ENCODE measurements at regions not wholly inside any gene's neighbourhood (a gene's known extent, or its start where the extent isn't known, plus 50 kb on each side); places are given as distances from the start of the nearest gene placed in this dataset.
A peak's percentile ranks its signal among the peaks of the same experiment; 100 is the strongest.
"Not testable (repeated sequence)": the region's sequence is repeated elsewhere in the genome, so short reads cannot be mapped to it uniquely, and the experiment has no call there.

- no peak for DNase-seq (ENCODE audit: low read depth in 2 of 2)
Measured at GRCh38 chr4:126411047-126411446, 1096.3 kb downstream of the FAT4 start.

DNA sequence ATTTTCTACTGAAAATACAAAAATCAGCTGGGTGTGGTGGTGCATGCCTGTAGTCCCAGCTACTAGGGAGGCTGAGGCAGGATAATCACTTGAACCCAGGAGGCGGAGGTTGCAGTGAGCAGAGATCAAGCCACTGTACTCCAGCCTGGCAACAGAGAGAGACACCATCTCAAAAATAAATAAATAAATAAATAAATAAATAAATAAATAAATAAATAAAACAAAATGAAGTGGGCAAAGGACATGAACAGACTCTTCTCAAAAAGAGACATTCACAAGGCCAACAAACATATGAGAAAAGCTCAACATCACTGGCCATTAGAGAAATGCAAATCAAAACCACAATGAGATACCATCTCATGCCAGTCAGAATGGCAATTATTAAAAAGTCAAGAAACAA is 1097.6 kb downstream of the FAT4 start:
- DNase-seq (ENCODE audit: low read depth in 2 of 2), result not testable (repeated sequence)

DNA sequence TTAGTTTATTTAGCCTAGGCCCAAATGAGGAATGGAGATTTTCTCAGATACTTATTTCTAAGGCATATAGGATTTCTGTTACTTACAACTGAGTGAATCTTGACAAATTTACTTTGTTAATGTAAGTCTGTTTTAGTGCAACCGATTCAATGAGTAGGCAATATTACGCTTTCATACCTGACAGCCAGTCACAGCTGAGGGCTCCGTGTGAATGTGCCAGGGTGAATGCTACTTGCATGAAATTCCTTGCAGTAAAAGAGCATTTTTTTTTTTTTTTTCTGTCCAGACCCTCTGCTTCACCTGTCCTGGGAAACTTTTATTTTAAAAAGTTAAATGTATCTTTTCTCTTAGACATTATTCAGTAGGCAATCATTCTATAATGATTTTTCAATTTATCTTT is 1100.0 kb downstream of the FAT4 start:
- no peak for DNase-seq (ENCODE audit: low read depth in 2 of 2)

DNA sequence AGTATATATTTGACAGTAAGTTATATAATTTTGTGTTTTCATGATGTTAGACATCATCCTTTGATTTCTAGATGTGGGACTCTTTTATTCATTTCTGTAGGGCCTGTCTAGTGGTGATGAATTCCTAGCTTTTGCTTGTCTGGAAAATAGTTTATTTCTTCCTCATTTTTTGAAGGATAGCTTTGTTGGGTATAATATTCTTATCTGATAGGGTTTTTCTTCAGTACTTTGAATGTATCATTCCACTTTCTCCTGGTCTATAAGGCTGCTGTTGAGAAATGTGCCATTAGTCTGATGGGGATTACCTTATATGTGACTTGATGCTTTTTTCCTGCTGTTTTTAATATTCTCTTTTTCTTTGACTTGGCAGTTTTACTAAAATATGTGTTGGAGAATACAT is 1104.5 kb downstream of the FAT4 start:
- DNase-seq (ENCODE audit: low read depth in 2 of 2), result no peak

DNA sequence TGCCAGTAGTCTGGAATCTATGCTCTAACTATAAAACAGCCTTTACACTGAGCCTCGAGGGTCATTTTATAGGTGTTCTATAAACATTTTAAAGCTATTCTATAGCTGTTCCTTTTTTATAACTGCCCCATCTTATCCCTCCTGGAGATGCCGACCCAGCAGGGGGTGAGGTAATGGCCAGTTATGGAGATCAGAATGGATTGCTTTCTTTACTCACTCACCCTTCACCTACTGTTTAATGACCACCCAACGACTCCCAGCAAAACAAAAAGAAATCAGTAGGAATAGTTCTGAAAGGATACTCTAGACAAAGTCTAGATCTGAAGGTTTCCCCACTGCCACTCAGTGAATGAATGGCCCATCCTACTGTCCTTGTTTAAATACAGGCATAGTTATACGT is 1113.1 kb downstream of the FAT4 start:
- DNase-seq (ENCODE audit: low read depth in 2 of 2), result no peak

DNA sequence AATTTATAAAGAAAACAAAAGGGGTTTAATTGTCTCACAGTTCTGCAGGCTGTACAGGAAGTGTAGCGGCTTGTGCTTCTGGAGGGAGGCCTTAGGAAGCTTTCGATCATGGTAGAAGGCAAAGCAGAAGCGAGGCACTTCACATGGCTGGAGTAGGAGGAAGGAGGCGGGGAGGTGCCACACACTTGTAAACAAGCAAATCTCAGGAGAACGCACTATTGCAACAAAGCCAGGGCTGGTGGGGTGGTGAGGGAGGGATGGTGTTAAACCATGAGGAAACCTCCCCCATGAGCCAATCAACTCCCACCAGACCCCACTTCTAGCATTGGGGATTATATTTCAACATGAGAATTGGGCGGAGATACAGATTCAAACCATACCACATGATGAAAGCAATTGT is 1116.3 kb downstream of the FAT4 start:
- no peak for DNase-seq (ENCODE audit: low read depth in 2 of 2)

DNA sequence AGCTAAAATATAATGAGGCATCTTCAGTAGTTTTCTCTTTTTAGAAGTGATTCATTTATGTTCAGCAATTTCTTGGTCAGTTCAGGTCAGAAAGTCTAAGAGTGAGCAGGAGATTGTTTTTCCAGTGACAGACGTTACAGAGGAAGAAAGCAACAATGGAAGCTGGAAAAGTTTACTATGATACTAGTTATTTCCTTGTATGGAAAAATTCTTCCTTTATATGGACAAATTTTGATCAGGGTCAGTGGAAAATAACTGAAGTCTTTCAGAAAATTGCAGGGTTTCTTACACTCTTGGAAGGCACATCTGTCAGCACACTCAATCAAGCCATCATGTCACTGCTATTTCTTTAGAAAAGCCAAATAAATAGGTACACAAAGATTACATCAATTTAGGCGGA is 1120.7 kb downstream of the FAT4 start:
- no peak for DNase-seq (ENCODE audit: low read depth in 2 of 2)

DNA sequence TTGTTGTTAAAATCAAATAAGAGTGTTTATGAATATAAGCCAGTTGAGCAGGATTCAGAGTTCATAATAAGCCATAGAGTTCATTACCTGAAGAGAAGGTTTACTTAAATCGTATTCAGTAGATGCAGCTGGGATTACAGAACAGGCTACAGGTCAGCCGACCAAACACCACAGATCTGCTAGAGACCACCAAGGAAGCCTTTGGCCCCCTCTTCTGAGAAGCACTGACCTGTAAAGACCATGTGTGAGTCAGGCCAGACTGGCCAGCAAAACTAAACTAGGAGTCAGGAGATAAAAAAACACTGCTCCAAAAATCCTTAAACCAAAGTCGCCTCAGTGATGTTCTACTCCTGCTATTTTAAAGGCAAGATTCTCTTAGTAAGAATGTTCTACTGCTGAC is 1125.5 kb downstream of the FAT4 start:
- DNase-seq (ENCODE audit: low read depth in 2 of 2), result no peak

- DNase-seq (ENCODE audit: low read depth in 2 of 2), result no peak
Measured at GRCh38 chr4:126441173-126442035, 1126.6 kb downstream of the FAT4 start.

DNA sequence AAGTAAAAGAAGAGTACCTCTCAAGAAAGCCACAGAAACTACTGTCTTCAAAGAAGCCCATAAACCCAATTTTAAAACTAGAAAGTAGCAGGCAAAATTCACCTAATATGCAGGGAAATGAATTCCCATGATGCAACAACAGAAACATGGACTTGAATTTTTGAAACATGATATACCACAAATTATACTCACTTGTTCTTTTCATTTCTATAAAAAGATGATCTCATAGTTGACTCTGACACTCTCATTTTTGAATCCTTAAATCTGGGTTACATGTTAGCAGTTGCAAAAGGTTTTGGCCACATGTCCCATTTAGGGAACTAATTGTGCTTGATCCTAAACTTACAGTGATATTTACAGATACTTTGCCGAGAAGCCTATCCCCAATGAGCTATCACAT is 1130.8 kb downstream of the FAT4 start:
- DNase-seq (ENCODE audit: low read depth in 2 of 2), result no peak

- DNase-seq (ENCODE audit: low read depth in 2 of 2), result no peak
Measured at GRCh38 chr4:126446917-126447316, 1132.2 kb downstream of the FAT4 start.

DNA sequence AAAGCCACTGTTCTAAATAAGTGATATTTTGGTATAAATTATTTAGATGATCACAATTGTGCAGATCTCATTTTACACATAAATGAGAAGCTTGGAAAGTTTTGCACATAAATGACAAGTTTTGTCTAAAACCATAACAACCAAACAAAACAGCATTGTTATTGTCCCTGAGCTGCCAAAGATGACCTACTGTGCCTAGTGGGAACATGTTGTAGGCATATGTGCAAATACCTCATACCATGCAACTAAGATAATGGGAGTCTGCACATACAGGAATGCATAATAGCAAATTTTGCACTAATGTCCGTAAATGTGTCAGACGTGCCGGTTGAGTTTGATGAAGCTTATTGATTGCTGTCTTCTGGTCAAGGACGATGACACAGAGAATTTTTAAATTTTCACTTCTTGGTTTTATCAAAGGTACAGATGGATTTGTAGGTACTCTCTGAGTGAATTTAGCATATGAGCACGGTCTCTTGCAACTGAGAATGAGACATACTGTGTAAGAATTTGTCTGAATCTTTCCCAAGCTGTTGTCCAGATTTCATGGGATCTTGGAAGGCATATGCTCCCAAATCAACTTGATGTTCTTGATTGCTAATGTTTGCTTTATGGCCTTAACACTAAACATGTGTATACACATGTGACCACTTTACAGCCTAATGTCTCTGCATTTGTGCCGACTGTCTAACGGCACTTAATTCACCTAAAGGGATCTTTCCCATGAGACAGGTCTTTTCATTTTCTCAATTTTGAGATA is 1133.5 kb downstream of the FAT4 start:
- no peak for DNase-seq (ENCODE audit: low read depth in 2 of 2)

DNA sequence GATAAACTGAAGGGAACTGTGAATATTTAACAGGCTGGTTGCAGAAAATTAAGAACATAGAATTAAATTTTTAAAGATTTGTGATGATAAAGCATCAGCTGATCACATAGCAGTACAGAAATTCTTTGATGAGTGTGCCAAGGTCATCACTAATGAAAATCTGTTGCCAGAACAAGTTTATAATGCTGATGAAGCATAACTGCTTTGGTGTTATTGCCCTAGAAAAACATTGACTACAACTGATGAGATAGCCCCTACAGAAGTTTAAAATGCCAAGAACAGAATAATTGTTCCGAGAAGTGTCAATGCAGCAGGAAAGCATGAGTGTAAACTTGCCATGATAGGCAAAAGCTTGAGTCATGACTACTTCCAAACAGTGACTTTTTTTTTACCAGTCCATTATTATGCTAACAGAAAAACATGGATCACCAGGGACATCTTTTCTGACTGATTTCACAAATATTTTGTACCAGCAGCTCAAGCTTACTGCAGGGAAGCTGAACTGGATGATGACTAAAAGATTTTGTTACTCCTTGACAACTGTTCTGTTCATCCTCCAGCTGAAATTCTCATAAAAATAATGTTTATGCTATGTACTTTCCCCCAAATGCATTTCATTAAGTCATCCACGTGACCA is 1136.6 kb downstream of the FAT4 start:
- no peak for DNase-seq (ENCODE audit: low read depth in 2 of 2)

GRCh38 chr4:126455865-126456264 is 1141.1 kb downstream of the FAT4 start:
- DNase-seq (ENCODE audit: low read depth in 2 of 2), result no peak

DNA sequence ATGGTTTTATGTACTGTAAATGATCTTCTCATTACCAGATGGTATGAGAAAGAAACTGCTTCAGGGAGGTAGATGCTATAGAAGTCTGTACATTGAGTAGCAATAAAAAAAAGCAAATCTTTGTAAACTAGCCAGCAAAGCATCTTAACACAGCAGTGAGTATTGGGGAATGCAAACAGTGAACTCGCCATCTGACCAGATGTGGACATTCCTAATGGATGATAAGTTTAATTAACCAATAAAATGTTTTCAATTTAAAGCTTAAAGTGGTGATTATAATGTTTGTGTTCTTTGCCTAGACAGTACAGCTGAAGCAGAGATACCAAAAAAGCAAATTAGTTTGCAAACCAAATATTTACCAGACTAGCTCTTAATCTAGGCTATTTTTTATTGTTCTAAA is 1144.2 kb downstream of the FAT4 start:
- no peak for DNase-seq (ENCODE audit: low read depth in 2 of 2)

DNA sequence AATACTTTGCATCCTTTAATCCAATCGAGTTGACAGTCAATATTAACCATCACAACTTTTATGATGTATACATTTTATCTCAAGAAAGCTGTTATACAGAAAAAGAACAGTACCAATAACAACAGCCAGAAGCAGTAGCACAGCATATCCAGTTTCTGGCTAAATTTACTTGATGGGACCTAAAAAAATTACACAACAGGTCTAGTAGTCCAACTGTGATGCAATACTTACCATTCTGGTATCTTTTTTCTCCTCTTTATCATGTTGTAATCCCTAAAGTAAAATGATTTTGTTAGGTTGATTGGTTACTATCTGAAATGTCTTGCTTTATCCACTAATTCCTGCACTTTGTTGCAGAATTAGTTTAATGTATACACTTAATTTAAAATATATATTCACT is 1150.6 kb downstream of the FAT4 start:
- no peak for DNase-seq (ENCODE audit: low read depth in 2 of 2)

GRCh38 chr4:126466848-126467247 is 1152.1 kb downstream of the FAT4 start:
- no peak for DNase-seq (ENCODE audit: low read depth in 2 of 2)

DNA sequence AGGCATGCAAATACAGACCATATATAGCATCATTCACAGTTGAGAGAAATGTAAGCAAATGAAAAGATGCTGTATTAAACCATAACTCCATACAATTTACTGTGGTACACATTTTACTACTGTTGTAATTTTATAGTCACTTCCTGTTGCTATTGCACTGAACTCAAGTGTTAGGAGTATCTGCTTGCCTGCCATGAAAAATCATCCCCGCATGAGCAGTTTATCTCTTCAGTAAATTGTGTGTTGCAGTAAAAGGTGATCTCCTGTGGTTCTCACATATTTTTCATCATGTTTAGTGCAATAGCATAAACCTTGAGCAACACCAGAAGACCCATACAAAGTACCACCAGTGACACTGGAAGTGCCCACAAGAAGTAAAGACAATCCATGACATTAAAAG is 1153.4 kb downstream of the FAT4 start:
- no peak for DNase-seq (ENCODE audit: low read depth in 2 of 2)

- DNase-seq (ENCODE audit: low read depth in 2 of 2), result peak; percentile 0 to 84
Measured at GRCh38 chr4:126470862-126471261, 1156.1 kb downstream of the FAT4 start.

- no peak for DNase-seq (ENCODE audit: low read depth in 2 of 2)
Measured at GRCh38 chr4:126475730-126476129, 1157.0 kb upstream of the INTU start.

GRCh38 chr4:126479709-126480108 is 1153.0 kb upstream of the INTU start:
- DNase-seq (ENCODE audit: low read depth in 2 of 2), result no peak

DNA sequence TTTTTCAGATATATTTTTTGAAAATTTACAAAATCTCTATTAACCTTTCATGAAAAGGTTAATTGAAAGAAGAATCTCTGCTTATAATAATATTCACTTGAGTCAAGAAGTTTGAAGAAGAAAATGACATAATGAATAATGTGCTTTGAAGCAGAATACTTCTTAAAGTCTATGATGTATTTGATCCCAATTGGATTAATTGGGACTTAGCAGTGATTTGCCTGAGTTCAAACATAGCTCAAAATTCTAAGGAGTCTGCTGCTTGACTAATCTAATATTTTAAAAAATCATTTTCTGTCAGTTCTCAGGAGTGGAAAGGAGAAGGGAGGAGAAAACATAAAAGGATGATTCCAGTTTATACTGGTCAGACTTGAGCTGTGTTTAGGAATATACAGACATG is 1150.4 kb upstream of the INTU start:
- no peak for DNase-seq (ENCODE audit: low read depth in 2 of 2)

DNA sequence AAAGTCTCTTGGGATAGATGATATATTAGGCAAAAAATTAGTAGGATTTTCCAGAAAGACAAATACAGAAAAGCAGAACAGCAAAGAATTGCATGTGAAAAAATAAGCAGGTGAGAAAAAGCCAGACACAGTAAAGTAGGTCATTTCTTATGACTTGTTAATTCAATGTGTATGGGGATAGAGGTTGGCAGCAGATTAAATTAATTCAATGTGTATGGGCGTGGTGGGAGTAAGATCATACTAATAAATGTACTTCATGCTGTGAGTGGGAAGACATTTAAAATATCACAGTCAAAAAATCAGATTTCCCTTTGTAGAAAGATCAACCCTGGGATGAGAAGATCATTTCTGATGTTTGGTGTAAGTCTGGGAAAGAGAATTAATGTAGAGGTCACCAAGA is 1146.4 kb upstream of the INTU start:
- no peak for DNase-seq (ENCODE audit: low read depth in 2 of 2)

Measured in lung microvascular endothelial cell (primary cell).